ENCODE measurements at regions not wholly inside any gene's neighbourhood (a gene's known extent, or its start where the extent isn't known, plus 50 kb on each side); places are given as distances from the start of the nearest gene placed in this dataset.

- no peak overlapping the region for H3K9ac ChIP-seq (ENCODE audit: low read depth, low read length, poor library complexity, severe bottlenecking)
- no peaks in the 10 kb centered on the region for H3K79me2 ChIP-seq (ENCODE audit: insufficient read depth, low read length)
- no peaks in the 10 kb centered on the region for H3F3A ChIP-seq (ENCODE audit: low read depth)
- H4K20me1 ChIP-seq (ENCODE audit: insufficient read depth, low read length, poor library complexity, severe bottlenecking) = no peaks in the 10 kb centered on the region
- H3K9me2 ChIP-seq (replicated peaks; ENCODE audit: low read depth, low read length) = no peaks in the 10 kb centered on the region
- no peaks in the 10 kb centered on the region for H3K4me1 ChIP-seq (ENCODE audit: insufficient read depth, low read length, poor library complexity, severe bottlenecking)
- no peaks in the 10 kb centered on the region for H3K36me3 ChIP-seq (ENCODE audit: insufficient read depth, low read length)
- H3K9me3 ChIP-seq (ENCODE audit: insufficient read depth, low read depth, low read length) = no peaks in the 10 kb centered on the region; the same call in 1 of the 2 replicates
- TF ChIP-seq CTCF (conservative IDR thresholded peaks at IDR 0.05; ENCODE audit: low read length) (no peak), EZH2phosphoT487 (IDR thresholded peaks at IDR 0.05; ENCODE audit: borderline replicate concordance) (no peak)
- H3K4me3 ChIP-seq (ENCODE audit: low read length, poor library complexity, severe bottlenecking) = no peak overlapping the region
- H3K27me3 ChIP-seq (ENCODE audit: insufficient read depth, low read length, poor library complexity, severe bottlenecking) = no peaks in the 10 kb centered on the region
- no peak overlapping the region for H2AFZ ChIP-seq (ENCODE audit: low read length)
- H3K4me2 ChIP-seq (ENCODE audit: low read depth, low read length, poor library complexity, severe bottlenecking) = no peak overlapping the region
Observed at GRCh38 chr13:34640993-34641330, 301.1 kb upstream of the NBEA start.

GRCh38 chr13:34647379-34648150 is 294.5 kb upstream of the NBEA start:
- Histone ChIP-seq H3K4me2 (ENCODE audit: low read depth, low read length, poor library complexity, severe bottlenecking) (no peak overlapping the region), H3K36me3 (ENCODE audit: insufficient read depth, low read length) (no peaks in the 10 kb centered on the region), H3K9me2 (replicated peaks; ENCODE audit: low read depth, low read length) (no peaks in the 10 kb centered on the region), H3K9me3 (ENCODE audit: insufficient read depth, low read depth, low read length) (no peaks in the 10 kb centered on the region; the same call in 1 of the 2 replicates), H3K79me2 (ENCODE audit: insufficient read depth, low read length) (no peaks in the 10 kb centered on the region), H3K9ac (ENCODE audit: low read depth, low read length, poor library complexity, severe bottlenecking) (no peak overlapping the region), H4K20me1 (ENCODE audit: insufficient read depth, low read length, poor library complexity, severe bottlenecking) (no peaks in the 10 kb centered on the region), H3K4me3 (ENCODE audit: low read length, poor library complexity, severe bottlenecking) (no peak overlapping the region), H3K4me1 (ENCODE audit: insufficient read depth, low read length, poor library complexity, severe bottlenecking) (no peaks in the 10 kb centered on the region), H2AFZ (ENCODE audit: low read length) (no peak overlapping the region), H3F3A (ENCODE audit: low read depth) (no peaks in the 10 kb centered on the region), H3K27me3 (ENCODE audit: insufficient read depth, low read length, poor library complexity, severe bottlenecking) (no peaks in the 10 kb centered on the region)
- no peak for TF ChIP-seq CTCF (conservative IDR thresholded peaks at IDR 0.05; ENCODE audit: low read length)
- no peak for TF ChIP-seq EZH2phosphoT487 (IDR thresholded peaks at IDR 0.05; ENCODE audit: borderline replicate concordance)

- H3K79me2 ChIP-seq (ENCODE audit: insufficient read depth, low read length) = no peaks in the 10 kb centered on the region
- H3K9me2 ChIP-seq (replicated peaks; ENCODE audit: low read depth, low read length) = no peaks in the 10 kb centered on the region
- no peaks in the 10 kb centered on the region for H3F3A ChIP-seq (ENCODE audit: low read depth)
- no peak for TF ChIP-seq CTCF (conservative IDR thresholded peaks at IDR 0.05; ENCODE audit: low read length)
- no peak for TF ChIP-seq EZH2phosphoT487 (IDR thresholded peaks at IDR 0.05; ENCODE audit: borderline replicate concordance)
- H3K9ac ChIP-seq (ENCODE audit: low read depth, low read length, poor library complexity, severe bottlenecking) = no peak overlapping the region
- no peaks in the 10 kb centered on the region for H3K36me3 ChIP-seq (ENCODE audit: insufficient read depth, low read length)
- no peaks in the 10 kb centered on the region for H3K27me3 ChIP-seq (ENCODE audit: insufficient read depth, low read length, poor library complexity, severe bottlenecking)
- H3K4me3 ChIP-seq (ENCODE audit: low read length, poor library complexity, severe bottlenecking) = no peak overlapping the region
- H3K4me2 ChIP-seq (ENCODE audit: low read depth, low read length, poor library complexity, severe bottlenecking) = no peak overlapping the region
- H3K4me1 ChIP-seq (ENCODE audit: insufficient read depth, low read length, poor library complexity, severe bottlenecking) = no peaks in the 10 kb centered on the region
- no peaks in the 10 kb centered on the region for H3K9me3 ChIP-seq (ENCODE audit: insufficient read depth, low read depth, low read length)
- H4K20me1 ChIP-seq (ENCODE audit: insufficient read depth, low read length, poor library complexity, severe bottlenecking) = no peaks in the 10 kb centered on the region
- no peak overlapping the region for H2AFZ ChIP-seq (ENCODE audit: low read length)
Observed at GRCh38 chr13:34654203-34654602, 287.9 kb upstream of the NBEA start.
